HG03135 (cell line): ENCODE measurements at regions not wholly inside any gene's neighbourhood (a gene's known extent, or its start where the extent isn't known, plus 50 kb on each side); places are given as distances from the start of the nearest gene placed in this dataset.
"Not testable (repeated sequence)": the region's sequence is repeated elsewhere in the genome, so short reads cannot be mapped to it uniquely, and the experiment has no call there.

Experiments used
- ATAC-seq: cut with Tn5 transposase; IDR thresholded peaks from one replicate; pipeline ENCODE4 v1.9.1; 2021; ENCODE audit warnings: mild to moderate bottlenecking, moderate library complexity; ENCODE audit not compliant: unreplicated experiment

GRCh38 chr1:83479591-83480239 lies 519.2 kb downstream of the TTLL7 start:
- ATAC-seq: peak; percentile 67

DNA sequence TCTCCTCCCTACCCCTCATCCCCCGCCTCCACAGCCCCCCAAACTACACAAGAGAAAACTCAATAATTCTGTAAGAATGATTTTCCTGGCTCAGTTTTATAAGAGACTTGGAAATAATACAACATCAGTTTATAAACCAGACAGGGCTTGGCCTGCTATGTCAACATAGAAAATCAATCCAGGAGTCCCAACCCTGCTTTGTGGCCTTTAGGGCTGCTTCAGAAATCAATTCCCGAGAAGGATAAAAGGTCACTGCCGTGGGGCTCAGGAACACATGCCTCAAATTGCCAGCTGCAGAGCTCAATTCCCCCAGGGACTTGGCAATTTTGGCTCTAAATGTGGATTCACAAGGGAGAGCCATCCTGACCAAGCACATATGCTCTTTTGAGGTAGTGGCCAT lies 520.8 kb downstream of the TTLL7 start:
- not testable (repeated sequence) for ATAC-seq

DNA sequence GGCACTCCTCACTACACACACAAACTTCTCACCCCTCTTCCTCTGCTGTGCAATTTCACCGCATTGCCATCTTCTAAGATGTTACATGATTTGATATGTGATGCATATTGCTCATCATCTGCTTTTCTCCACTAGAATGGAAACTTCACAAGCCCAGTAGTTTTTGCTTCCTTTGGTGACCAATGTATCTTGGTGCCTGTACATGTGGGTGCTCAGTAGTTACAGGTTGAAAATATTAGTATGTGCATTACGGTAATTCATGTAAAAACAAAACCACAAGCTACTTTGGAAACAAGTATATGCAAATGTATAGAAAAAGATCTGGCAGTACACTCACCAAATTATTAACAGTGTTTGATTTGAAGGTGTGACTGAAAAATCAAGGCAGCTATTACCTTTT lies 522.4 kb downstream of the TTLL7 start:
- peak; percentile 76 for ATAC-seq

GRCh38 chr1:83474946-83475345 lies 524.0 kb downstream of the TTLL7 start:
- not testable (repeated sequence) for ATAC-seq

DNA sequence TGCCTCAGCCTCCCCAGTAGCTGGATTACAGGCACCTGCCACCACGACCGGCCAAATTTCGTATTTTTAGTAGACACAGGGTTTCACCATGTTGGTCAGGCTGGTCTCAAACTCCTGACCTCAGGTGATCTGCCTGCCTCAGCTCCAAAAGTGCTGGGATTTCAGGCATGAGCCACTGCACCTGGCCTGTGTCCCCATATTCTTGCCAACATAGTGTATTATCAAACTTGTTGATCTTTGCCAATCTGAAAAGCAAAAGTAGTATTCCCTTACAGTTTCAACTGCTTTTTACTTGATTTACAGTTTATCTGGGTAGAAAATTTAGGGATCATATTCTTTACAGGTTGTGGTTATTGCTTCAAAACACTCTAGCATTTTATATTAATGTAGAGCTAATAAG lies 524.9 kb downstream of the TTLL7 start:
- ATAC-seq: not testable (repeated sequence)

DNA sequence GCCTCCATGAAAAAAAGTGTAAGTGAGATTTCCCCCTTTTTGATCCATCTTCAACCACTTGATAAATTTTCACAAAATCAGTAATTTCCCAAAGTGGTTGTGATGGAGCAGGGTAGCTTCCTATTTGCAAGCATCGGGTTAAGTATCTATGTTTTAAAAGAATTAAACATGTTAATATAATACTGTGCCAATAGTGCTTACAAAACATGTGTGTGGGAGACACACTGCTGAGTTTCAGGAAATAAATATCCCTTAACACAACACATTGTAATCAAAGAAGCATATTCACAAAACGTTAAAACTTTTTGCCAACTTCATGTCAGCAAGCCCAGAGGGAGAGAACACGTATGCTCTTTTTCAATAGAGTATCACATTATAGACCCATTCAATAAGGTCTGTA lies 526.9 kb downstream of the TTLL7 start:
- ATAC-seq: not testable (repeated sequence)

- not testable (repeated sequence) for ATAC-seq
Measured at GRCh38 chr1:83471272-83471671, 527.7 kb downstream of the TTLL7 start.

- ATAC-seq: not testable (repeated sequence)
Measured at GRCh38 chr1:83468336-83468735, 530.6 kb downstream of the TTLL7 start.

DNA sequence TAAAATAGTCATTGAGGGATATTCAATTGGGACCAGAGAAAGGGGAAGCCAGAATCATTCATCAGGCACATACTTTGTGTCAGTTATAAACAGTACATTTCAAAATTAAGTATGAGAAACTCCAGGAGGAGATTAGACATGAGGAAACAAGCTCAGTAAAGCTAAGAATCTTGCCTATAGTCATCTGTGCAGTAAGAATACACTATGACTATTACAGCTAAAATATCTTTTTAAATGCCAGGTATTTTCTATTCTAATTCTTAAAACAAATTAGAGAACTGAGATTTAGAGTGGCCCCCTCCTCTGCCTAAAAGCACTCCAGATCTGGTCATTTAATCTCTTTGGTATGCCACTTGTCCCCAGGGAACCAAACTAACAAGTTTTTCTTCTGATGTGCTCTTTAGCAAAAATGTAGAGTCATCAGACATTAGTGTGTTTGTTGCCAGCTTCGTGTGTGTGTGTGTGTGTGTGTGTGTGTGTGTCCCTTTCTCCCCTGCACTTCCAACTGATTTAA lies 541.1 kb downstream of the TTLL7 start:
- ATAC-seq: not testable (repeated sequence)

DNA sequence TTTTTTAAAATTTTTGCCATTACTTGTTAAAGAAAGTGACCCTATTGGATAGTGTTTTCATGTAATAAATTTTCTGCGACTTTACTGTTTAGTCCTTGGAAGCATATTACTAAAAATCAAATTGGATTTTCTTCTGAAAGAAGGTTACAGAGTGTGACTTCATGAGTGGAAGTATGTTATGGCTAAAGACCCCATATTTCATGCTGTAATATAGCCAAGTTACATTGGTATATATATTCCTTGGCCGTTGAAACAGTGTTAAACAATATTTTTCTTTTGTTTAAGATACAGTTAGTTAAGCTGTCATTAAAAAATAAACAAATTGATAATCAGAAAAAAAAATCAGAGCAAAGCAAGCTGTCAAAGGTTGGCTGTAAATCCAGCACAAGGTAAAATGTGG lies 541.7 kb downstream of the TTLL7 start:
- not testable (repeated sequence) for ATAC-seq

DNA sequence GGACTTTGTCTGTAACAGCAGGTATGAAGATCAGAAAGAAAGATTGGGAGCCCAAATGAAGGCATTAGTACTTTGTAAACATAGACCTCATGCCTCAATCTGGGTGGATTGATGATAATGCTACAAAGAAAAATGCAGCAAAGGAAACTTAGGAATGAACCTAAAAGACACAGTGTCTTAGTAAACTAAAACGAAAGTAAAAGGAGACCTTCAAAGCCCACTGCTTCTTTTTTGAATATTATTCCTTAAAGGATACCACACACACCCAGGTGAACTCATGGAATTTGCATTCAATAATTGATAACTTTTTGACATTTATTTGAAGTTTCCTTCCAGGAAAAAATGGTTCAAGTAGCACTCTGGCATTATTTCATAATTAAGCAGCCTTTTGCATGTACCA lies 543.2 kb downstream of the TTLL7 start:
- not testable (repeated sequence) for ATAC-seq

- not testable (repeated sequence) for ATAC-seq
Measured at GRCh38 chr1:83445873-83446272, 553.1 kb downstream of the TTLL7 start.

GRCh38 chr1:83442412-83442811 lies 556.5 kb downstream of the TTLL7 start:
- not testable (repeated sequence) for ATAC-seq

DNA sequence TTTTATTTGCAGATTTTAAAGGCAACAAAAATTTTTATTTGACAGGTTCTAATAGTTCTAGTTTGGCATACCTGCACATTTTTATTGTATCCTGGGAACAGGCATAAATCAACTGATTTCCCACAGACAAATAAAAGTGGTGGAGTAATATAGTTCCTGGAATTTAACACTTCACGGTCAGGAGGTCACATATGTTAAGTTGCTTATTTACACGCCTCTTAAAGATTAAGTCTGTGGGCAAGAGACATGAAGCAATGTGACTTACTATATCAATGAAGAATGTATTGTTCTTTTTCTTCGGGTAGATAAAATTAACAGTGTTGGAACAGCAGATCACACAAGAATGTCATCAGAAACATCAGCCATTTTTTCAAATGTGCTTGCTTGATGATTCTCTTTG lies 558.3 kb downstream of the TTLL7 start:
- not testable (repeated sequence) for ATAC-seq

GRCh38 chr1:83440021-83440420 lies 558.9 kb downstream of the TTLL7 start:
- ATAC-seq: not testable (repeated sequence)

DNA sequence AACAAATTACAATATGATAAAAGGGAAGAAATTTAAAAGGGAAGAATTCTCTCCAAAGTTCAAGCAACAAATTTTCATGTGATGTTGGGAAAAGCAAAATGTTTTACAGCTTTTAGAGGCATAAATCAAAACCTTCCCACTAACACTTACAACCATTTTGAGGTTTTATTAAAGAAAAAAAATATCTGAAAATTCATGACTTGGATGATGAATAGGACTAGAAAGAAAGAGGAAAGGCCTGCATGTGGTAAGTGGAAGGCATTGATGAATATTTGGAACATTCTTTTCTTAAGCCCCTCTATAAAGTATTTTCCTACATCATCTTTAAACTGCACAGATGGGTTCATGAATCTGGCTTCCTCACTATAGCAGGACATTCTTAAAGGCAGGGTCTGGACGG lies 560.6 kb downstream of the TTLL7 start:
- not testable (repeated sequence) for ATAC-seq

GRCh38 chr1:83435336-83435735 lies 563.6 kb downstream of the TTLL7 start:
- ATAC-seq: not testable (repeated sequence)

- ATAC-seq: not testable (repeated sequence)
Measured at GRCh38 chr1:83427566-83427965, 571.4 kb downstream of the TTLL7 start.

- not testable (repeated sequence) for ATAC-seq
Measured at GRCh38 chr1:83423382-83423781, 575.5 kb downstream of the TTLL7 start.

DNA sequence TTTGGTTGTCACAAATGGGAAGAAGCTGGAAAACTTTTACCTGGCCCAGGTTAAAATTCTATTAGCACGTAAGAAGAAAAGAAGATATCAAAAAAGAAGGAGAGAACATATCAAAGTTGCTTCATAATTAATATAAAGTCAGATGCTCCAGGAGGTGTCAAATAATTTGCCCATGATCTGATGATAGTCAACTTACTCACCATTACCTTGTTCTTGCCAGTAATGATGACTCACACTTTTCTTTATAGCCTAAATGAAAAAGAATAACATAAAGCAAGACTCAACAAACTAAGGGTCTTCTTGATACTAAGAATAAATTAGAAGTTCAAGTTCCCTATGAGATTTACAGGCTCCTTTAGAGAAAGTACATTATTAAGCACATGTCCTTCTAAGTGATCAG lies 580.4 kb downstream of the TTLL7 start:
- no peak for ATAC-seq

DNA sequence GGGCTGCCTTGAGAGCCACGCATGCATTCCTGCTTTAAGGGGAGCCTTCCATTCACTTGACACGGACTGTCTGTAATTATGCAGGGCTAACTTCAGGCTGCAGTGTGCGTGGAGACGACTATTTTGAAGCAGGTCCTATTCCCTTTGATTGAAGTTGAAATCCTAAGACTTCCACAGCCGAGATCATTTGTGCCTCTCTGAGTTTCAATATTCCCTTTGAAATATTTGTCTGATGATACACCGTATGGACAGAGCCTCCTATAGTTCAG lies 585.2 kb downstream of the TTLL7 start:
- not testable (repeated sequence) for ATAC-seq

GRCh38 chr1:83410746-83411413 lies 588.1 kb downstream of the TTLL7 start:
- not testable (repeated sequence) for ATAC-seq
